ENCODE measurements at regions not wholly inside any gene's neighbourhood (a gene's known extent, or its start where the extent isn't known, plus 50 kb on each side); places are given as distances from the start of the nearest gene placed in this dataset.

DNA sequence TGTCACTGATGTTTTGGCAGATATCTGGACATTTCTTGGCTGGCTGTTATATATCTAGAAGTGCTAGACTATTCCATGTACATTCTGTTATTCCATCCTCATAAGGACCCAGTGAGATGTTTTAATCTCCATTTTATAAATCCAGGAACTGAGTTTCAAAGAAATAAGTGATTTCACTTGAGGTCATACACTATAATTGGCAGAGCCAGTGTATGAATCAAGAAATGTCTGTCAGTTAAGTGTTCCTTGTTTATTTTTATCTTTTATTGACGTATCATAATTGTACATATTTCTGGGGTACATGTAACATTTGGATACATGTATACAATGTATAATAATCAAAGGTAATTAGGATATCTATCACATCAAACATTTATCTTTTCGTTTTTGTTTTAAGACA is 338.3 kb upstream of the KLF4 start:
- Histone ChIP-seq H3K27ac (ENCODE audit: low read depth) (no peak overlapping the region), H3K4me1 (ENCODE audit: insufficient read depth) (no peaks in the 10 kb centered on the region; the same call in 1 of the 2 replicates), H3K79me2 (replicated peaks; ENCODE audit: insufficient read depth) (no peaks in the 10 kb centered on the region), H3K36me3 (ENCODE audit: insufficient read depth) (no peaks in the 10 kb centered on the region), H4K20me1 (replicated peaks; ENCODE audit: insufficient read depth) (no peaks in the 10 kb centered on the region), H3K4me2 (no peak overlapping the region), H3K4me3 (no peak overlapping the region), H3K9me2 (ENCODE audit: insufficient read depth) (no peaks in the 10 kb centered on the region; the same call in 1 of the 2 replicates), H3F3A (replicated peaks; ENCODE audit: low read depth) (no peaks in the 10 kb centered on the region), H2AFZ (no peak overlapping the region), H3K27me3 (ENCODE audit: insufficient read depth) (no peaks in the 10 kb centered on the region)
- ATAC-seq (no peak), DNase-seq (ENCODE audit: low spot score) (no peak)
- H3K9me3 Mint-ChIP-seq = no peaks in the 10 kb centered on the region; the same call in 2 of the 3 replicates
- H3K27me3 Mint-ChIP-seq (ENCODE audit: insufficient read depth, low read depth, poor library complexity) = peaks cover 2% of the 10 kb centered on the region
- no peak overlapping the region for H3K27ac Mint-ChIP-seq
- TF ChIP-seq, protein P1, sequence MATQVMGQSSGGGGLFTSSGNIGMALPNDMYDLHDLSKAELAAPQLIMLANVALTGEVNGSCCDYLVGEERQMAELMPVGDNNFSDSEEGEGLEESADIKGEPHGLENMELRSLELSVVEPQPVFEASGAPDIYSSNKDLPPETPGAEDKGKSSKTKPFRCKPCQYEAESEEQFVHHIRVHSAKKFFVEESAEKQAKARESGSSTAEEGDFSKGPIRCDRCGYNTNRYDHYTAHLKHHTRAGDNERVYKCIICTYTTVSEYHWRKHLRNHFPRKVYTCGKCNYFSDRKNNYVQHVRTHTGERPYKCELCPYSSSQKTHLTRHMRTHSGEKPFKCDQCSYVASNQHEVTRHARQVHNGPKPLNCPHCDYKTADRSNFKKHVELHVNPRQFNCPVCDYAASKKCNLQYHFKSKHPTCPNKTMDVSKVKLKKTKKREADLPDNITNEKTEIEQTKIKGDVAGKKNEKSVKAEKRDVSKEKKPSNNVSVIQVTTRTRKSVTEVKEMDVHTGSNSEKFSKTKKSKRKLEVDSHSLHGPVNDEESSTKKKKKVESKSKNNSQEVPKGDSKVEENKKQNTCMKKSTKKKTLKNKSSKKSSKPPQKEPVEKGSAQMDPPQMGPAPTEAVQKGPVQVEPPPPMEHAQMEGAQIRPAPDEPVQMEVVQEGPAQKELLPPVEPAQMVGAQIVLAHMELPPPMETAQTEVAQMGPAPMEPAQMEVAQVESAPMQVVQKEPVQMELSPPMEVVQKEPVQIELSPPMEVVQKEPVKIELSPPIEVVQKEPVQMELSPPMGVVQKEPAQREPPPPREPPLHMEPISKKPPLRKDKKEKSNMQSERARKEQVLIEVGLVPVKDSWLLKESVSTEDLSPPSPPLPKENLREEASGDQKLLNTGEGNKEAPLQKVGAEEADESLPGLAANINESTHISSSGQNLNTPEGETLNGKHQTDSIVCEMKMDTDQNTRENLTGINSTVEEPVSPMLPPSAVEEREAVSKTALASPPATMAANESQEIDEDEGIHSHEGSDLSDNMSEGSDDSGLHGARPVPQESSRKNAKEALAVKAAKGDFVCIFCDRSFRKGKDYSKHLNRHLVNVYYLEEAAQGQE (IDR thresholded peaks at IDR 0.05; ENCODE audit: unreplicated experiment) = no peak
- TF ChIP-seq NANOG (IDR thresholded peaks at IDR 0.05; ENCODE audit: borderline replicate concordance) (no peak), EZH2phosphoT487 (IDR thresholded peaks at IDR 0.05; ENCODE audit: unreplicated experiment) (no peak), ZNF114 (CRISPR knock-in tag; IDR thresholded peaks at IDR 0.05) (no peak), POLR2AphosphoS5 (IDR thresholded peaks at IDR 0.05; ENCODE audit: low read depth) (no peak), EZH2 (IDR thresholded peaks at IDR 0.05; ENCODE audit: low read depth, unreplicated experiment) (no peak), CREB1 (CRISPR knock-in tag; IDR thresholded peaks at IDR 0.05; ENCODE audit: low read depth) (no peak), ZNF331 (CRISPR knock-in tag; IDR thresholded peaks at IDR 0.05; ENCODE audit: low read depth) (no peak), JUNB (IDR thresholded peaks at IDR 0.05; ENCODE audit: unreplicated experiment) (no peak), STAT1 (IDR thresholded peaks at IDR 0.05; ENCODE audit: unreplicated experiment) (no peak)
- TF ChIP-seq, protein P2, sequence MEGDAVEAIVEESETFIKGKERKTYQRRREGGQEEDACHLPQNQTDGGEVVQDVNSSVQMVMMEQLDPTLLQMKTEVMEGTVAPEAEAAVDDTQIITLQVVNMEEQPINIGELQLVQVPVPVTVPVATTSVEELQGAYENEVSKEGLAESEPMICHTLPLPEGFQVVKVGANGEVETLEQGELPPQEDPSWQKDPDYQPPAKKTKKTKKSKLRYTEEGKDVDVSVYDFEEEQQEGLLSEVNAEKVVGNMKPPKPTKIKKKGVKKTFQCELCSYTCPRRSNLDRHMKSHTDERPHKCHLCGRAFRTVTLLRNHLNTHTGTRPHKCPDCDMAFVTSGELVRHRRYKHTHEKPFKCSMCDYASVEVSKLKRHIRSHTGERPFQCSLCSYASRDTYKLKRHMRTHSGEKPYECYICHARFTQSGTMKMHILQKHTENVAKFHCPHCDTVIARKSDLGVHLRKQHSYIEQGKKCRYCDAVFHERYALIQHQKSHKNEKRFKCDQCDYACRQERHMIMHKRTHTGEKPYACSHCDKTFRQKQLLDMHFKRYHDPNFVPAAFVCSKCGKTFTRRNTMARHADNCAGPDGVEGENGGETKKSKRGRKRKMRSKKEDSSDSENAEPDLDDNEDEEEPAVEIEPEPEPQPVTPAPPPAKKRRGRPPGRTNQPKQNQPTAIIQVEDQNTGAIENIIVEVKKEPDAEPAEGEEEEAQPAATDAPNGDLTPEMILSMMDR (conservative IDR thresholded peaks at IDR 0.05; ENCODE audit: low read depth in 2 of 2) = no peak
- TF ChIP-seq, protein P3, sequence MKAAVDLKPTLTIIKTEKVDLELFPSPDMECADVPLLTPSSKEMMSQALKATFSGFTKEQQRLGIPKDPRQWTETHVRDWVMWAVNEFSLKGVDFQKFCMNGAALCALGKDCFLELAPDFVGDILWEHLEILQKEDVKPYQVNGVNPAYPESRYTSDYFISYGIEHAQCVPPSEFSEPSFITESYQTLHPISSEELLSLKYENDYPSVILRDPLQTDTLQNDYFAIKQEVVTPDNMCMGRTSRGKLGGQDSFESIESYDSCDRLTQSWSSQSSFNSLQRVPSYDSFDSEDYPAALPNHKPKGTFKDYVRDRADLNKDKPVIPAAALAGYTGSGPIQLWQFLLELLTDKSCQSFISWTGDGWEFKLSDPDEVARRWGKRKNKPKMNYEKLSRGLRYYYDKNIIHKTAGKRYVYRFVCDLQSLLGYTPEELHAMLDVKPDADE (IDR thresholded peaks at IDR 0.05) = no peak
- TF ChIP-seq, protein P4, sequence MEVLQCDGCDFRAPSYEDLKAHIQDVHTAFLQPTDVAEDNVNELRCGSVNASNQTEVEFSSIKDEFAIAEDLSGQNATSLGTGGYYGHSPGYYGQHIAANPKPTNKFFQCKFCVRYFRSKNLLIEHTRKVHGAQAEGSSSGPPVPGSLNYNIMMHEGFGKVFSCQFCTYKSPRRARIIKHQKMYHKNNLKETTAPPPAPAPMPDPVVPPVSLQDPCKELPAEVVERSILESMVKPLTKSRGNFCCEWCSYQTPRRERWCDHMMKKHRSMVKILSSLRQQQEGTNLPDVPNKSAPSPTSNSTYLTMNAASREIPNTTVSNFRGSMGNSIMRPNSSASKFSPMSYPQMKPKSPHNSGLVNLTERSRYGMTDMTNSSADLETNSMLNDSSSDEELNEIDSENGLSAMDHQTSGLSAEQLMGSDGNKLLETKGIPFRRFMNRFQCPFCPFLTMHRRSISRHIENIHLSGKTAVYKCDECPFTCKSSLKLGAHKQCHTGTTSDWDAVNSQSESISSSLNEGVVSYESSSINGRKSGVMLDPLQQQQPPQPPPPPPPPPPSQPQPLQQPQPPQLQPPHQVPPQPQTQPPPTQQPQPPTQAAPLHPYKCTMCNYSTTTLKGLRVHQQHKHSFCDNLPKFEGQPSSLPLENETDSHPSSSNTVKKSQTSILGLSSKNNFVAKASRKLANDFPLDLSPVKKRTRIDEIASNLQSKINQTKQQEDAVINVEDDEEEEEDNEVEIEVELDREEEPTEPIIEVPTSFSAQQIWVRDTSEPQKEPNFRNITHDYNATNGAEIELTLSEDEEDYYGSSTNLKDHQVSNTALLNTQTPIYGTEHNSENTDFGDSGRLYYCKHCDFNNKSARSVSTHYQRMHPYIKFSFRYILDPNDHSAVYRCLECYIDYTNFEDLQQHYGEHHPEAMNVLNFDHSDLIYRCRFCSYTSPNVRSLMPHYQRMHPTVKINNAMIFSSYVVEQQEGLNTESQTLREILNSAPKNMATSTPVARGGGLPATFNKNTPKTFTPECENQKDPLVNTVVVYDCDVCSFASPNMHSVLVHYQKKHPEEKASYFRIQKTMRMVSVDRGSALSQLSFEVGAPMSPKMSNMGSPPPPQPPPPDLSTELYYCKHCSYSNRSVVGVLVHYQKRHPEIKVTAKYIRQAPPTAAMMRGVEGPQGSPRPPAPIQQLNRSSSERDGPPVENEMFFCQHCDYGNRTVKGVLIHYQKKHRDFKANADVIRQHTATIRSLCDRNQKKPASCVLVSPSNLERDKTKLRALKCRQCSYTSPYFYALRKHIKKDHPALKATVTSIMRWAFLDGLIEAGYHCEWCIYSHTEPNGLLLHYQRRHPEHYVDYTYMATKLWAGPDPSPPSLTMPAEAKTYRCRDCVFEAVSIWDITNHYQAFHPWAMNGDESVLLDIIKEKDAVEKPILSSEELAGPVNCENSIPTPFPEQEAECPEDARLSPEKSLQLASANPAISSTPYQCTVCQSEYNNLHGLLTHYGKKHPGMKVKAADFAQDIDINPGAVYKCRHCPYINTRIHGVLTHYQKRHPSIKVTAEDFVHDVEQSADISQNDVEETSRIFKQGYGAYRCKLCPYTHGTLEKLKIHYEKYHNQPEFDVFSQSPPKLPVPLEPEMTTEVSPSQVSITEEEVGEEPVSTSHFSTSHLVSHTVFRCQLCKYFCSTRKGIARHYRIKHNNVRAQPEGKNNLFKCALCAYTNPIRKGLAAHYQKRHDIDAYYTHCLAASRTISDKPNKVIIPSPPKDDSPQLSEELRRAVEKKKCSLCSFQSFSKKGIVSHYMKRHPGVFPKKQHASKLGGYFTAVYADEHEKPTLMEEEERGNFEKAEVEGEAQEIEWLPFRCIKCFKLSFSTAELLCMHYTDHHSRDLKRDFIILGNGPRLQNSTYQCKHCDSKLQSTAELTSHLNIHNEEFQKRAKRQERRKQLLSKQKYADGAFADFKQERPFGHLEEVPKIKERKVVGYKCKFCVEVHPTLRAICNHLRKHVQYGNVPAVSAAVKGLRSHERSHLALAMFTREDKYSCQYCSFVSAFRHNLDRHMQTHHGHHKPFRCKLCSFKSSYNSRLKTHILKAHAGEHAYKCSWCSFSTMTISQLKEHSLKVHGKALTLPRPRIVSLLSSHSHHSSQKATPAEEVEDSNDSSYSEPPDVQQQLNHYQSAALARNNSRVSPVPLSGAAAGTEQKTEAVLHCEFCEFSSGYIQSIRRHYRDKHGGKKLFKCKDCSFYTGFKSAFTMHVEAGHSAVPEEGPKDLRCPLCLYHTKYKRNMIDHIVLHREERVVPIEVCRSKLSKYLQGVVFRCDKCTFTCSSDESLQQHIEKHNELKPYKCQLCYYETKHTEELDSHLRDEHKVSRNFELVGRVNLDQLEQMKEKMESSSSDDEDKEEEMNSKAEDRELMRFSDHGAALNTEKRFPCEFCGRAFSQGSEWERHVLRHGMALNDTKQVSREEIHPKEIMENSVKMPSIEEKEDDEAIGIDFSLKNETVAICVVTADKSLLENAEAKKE (CRISPR knock-in tag; IDR thresholded peaks at IDR 0.05) = no peak
- H3K36me3 Mint-ChIP-seq (ENCODE audit: low read depth) = no peaks in the 10 kb centered on the region
- H3K4me3 Mint-ChIP-seq = no peak overlapping the region
- H3K4me1 Mint-ChIP-seq = no peaks in the 10 kb centered on the region

All from GM23338 (cell line).